Globus pallidus (tissue), 1 donor: ENCODE measurements at regions not wholly inside any gene's neighbourhood (a gene's known extent, or its start where the extent isn't known, plus 50 kb on each side); places are given as distances from the start of the nearest gene placed in this dataset.

Experiments used
- DNase-seq: peaks from one replicate; pipeline ENCODE4 v3.0.0-alpha.2; 2015; ENCODE audit warnings: low spot score

DNA sequence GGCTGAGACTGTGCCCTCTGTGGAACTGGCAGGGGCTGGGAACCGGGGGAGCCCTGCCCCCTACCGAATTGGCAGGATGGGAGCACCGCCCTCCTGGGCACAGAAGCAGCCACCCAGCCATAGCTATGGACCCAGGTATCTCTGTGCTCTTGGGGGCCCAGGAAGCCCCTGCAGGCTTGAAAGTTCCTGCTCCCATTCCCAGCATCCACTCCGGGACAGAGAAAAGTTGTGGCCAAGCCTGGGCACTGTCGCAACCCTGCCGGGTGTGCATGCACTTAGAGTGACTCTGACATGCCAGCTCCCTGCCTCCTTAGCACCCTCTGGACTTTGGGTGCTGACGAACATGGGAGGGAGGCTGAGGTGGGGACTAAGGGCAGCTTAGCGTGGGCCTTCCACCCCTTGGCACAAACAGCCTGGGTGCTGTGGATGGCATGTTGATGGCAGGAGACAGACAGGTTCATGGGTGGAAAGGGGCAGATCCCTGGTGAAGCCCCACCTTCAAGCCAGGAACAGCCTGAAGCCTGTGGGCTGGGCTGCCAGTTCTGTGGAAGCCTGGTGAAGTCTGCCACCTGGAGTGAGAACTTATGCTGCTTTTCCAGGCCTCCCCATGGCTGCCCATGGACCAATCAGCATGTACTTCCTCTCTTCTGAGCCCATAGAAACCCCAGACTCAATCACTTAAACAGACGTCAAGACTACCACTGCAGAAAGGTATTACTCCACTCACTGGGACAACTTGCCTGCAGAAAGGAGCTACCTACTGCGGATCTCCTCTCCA is 279.0 kb downstream of the ATXN7L3B start:
- DNase-seq, result no peak

DNA sequence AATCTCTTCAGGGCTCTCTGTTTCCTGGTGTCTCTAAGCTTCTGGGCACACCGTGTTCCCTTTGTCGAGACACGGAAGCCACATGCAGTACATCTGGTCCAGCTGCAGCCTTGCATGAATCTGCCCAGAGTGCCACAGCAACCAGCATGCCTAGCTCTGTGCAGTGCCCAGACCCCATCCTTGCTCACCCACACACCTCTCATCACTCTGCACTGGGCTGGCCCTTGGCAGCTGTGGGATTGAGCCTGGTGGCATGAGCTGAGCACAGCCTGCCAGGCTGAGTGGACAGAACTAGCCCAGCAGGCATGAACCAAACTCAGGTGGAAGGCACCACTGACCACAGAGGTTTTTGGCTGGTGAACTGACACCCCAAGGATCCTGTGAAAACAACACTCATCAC is 279.9 kb downstream of the ATXN7L3B start:
- DNase-seq, result no peak

DNA sequence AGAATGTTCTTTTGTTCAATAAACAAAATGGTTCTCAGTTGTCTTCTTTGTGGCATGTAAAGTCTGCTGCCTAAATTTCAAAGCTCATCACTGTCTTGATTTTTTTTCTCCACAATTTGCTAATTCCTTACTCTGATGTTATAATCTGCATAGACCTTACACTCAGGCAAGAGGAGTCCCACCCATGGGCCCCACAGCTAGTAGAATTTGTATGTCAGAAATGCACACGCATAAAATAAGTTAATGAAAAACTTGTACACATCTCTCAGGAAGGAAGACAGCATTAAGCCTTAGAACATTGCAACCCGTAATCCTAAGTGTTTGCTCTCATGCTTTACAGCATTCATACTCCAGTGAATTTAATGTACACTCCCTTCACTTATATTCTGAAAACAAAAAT is 280.8 kb downstream of the ATXN7L3B start:
- DNase-seq, result no peak

DNA sequence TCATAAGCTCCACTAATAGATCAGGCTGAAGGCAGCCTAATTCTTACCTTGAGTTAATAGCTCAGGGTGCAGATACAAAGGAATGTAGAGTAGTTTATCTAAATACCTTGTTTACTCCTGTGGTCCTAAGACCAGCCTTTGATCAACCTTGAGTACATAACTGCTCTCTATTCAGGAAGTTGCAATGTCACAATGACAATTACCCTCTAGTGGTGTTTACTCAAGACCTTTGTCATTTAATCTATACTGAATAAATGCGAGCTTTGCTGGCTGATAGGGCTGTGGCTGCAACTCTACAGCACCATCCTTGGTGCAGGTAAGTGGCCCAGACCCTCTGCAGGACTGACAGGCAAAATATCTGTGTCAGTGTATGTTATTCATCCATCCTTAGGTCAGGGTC is 282.7 kb downstream of the ATXN7L3B start:
- no peak for DNase-seq

DNA sequence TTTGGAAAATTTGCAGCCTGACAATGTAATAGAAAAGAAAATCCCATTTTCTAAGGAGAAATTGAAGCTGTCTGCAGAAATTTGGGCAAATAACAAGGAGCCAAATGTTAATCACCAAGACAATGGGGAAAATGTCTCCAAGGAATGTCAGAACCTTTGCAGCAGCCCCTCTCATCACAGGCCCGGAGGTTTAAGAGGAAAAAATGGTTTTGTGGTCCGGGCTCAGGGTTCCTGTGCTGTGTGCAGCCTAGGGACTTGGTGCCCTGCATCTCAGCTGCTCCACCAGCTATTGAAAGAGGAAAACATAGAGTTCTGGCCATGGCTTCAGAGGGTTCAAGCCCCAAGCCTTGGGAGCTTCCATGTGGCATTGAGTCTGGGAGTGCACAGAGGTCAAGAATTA is 298.9 kb downstream of the ATXN7L3B start:
- DNase-seq, result no peak

DNA sequence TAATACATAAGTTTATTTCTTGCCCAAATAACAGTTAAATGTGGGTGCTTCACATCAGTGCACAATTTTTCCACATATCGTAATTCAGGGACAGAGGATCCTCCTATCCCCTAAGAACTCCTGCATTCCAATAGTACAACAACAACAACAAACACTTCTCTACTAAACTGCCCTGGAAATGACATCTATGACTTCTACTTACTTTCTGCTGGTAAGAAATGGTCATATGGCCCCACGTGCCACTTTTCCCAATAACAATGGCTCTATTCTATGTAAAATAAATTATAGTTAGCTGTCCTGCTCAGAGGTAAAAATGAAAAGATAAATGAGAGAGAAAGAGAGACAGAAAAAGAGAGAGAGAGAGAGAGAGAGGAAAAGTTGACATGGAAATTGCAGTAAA is 308.5 kb downstream of the ATXN7L3B start:
- DNase-seq, result no peak

DNA sequence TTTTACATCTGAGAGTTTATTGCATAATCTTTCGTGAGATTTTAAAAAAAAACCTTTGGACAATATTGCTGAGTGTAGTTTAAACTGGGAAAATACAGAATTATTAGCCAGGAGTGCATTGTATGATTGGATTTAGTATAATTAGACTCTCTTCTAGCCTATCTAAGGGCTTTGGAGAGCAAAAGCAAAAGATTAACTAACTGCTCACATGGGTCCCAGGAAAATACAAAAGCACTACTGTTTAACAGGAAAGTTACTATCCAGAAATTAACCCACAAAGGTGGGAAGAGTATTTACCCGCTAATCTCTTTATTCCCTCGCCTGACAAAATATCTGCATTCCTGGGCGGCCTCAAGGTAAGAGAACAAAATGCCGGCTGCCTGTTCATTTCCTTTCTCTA is 309.5 kb downstream of the ATXN7L3B start:
- no peak for DNase-seq

DNA sequence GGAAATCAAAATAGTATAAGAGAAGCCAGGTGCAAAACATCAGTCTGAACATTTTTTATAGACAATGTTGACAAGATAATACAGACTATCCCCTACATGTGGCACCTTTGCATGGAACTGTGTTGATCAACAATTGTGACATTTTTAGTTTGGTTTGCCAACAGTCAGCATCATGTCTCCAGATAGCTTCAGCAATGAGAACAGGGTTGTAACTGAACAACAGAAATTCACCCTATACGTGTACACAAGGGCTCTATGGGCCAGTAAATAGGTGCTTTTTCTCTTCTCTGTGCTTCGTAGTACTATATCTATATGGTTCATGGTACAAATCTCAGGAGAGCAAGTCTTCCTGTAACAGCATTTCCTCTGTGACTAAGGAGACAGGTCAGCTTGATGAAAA is 310.4 kb downstream of the ATXN7L3B start:
- DNase-seq, result no peak

DNA sequence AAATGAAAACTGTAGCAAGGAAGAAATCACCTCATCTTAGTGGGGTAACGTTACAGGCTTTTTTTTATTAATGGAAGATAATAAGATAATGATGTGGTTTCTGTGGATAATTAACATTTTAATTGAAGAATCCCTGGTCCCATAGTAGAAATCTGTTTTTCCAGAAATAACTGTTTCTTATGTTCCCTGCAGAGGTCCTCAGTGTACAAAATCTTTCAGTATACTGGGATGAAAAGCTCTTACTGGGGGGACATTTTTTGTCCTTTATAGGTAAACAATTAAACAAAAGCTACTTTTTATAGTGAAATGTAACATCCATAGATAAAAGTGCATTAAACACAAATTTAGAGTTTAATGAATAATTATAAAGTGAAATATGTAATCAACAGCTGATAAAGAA is 312.2 kb downstream of the ATXN7L3B start:
- no peak for DNase-seq

DNA sequence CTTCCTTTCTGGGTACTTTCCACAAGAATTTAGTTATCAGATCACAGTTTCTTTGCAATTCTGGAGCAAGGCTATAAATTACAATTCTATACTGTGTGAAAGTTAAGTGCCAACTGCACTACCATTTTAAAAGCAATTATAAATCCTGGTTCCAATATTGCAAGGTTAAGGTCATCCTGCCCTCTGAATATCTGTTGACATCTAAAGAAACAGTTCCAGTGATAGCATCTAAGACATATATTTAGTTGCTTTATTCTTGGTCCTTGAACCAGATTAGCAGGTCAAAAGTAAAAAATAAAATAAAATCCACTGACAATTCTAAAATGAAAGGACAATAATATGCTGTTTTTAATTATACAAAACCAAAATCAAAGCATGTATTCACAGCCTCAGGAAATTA is 334.2 kb downstream of the ATXN7L3B start:
- no peak for DNase-seq

DNA sequence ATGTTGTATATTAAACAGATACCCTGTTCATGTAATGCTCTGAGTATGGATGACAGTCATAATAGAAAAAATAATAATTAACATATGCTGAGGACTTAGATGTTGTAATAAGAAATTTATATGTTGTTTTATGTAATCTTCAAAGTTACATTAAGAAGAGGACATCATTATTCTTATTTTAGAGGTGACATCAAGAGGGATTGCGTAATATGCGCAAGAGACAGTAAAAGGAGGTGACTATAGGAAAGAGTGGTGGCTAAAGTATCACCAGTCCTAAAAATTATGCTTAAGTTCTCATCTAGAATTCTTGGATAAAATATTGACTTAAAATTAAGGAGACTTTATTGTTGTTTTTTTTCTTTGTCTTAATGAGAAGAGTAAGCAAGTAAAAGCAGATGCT is 323.9 kb downstream of the KCNC2 start:
- DNase-seq, result no peak

DNA sequence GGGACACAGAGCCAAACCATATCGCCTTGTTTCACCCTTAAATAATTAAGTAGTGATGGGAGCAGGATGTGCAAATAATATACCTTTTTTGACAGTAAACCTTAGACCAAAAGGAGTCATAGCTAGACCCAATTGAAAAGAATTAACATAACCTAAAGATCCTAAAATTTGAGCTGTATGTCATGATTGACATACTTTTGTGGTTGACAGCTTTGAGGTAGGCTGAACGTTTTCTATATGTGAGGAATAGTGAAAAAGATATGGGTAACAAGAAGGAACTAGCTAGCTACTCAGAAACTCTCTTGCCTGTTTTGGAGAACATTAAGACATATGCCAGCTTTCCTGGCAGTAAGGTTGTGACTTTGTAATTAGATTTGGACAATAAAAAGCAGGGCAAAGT is 320.6 kb downstream of the KCNC2 start:
- no peak for DNase-seq

DNA sequence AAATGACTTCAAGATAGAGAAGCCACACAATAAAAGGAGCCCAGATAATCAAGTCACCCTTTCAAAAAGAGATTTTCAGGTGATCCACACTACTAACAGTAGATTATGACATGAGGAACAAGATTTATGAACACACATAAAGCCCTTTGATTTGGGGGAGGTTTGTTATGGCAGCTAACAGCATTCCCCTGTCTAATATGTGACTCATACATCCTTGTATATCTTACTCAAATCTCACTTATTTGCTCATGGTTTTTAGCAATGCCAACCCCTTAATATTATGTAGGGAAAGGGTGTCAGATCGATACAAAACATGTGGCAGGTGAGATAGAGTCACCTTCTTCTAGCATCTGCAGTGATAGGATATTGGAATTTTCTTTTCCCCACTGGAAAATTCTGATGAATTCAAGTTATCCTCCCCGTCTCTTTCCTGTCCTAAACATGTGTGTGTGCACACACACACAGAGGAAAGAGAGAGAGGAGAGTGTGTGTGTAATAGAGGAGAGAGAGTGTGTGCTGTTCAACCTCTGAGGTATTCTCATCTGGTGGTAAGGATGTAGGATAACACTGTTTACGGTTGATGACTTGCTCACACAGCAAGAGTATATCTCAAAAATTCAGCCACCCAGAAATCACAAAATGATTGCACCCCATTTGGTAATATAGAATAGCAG is 319.9 kb downstream of the KCNC2 start:
- DNase-seq, result no peak

DNA sequence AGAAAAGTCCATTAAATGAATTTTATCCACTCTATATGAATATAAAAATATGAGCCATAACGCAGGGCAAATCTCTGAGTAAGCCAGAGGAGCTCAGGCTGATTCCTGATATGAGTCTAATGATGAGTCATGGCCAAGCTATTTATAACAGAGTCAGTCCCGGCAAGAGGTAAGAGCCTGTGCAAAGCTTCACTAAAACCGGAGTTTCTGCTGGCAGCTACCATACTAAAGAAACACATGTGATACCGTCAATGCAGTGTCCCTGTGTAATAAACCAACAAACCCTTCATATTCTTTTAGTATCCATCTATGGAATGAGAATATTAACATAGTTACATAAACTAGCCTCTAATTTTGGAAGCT is 319.4 kb downstream of the KCNC2 start:
- no peak for DNase-seq

DNA sequence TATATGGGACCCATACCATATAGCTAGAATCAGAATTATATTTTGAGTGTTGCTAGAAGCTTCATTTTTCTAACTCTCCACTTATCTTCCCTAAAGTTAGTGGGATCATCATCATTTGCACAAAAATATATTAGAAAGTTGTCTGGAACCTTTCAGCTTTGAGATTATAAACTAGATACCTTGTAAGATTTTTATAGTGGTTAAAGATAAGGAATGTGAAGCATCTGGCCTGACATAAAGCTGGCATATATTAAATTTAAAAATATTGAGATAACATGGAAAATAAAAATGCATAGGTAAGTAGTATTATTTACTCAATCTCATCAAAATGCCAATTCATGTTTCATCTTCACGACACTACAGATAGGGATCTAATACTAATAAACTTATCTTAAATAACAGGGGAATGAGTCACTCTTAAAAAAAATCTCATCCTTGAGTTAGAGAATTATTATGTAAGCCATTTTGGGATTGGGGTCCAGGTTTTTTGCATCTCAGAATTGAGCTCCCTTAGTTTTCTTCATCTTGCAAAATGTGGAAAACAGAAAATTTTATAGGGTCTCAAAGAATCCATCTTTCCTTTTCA is 318.5 kb downstream of the KCNC2 start:
- DNase-seq, result no peak

DNA sequence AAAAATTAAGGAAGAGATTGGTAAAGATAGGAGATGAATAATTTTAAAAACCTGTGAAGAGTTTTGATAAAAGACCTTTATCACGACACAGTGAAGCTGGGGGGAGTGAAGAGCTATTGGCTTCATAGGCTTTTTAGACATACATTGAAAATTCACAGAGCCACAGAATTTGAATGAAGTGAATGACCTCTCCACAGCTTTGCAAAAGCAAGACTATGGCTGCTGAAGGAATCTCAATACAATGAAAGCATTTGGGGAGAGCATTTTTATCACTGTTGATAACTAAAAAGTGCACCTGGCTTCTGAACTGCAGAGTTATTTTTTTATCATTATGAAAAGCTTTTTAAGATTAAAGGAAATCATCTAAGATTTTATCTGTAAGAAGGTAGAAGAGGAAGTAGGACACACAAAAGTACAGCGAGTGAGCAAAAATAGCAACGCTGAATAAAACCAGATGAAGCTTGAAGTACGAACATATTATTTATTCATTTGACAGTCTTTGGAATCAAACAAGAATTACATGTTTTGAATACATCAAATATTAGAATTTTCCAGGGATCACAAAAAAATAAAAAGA is 317.5 kb downstream of the KCNC2 start:
- DNase-seq, result no peak

DNA sequence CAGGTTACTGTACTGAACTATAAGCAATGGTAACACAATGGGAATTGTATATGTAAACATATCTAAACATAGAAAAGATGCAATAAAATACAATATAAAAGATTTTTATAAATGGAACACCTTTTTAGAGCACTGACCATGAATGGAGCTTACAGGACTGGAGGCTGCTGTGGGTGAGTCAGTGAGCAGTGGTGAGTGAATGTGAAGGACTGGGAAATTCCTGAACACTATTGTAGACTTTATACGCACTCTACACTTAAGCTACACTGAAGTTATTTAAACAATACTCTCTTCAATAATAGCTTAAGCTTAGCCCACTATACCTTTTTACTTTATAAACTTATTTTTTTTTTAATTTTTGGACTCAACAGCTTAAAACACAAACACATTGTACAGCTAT is 313.5 kb downstream of the KCNC2 start:
- no peak for DNase-seq

DNA sequence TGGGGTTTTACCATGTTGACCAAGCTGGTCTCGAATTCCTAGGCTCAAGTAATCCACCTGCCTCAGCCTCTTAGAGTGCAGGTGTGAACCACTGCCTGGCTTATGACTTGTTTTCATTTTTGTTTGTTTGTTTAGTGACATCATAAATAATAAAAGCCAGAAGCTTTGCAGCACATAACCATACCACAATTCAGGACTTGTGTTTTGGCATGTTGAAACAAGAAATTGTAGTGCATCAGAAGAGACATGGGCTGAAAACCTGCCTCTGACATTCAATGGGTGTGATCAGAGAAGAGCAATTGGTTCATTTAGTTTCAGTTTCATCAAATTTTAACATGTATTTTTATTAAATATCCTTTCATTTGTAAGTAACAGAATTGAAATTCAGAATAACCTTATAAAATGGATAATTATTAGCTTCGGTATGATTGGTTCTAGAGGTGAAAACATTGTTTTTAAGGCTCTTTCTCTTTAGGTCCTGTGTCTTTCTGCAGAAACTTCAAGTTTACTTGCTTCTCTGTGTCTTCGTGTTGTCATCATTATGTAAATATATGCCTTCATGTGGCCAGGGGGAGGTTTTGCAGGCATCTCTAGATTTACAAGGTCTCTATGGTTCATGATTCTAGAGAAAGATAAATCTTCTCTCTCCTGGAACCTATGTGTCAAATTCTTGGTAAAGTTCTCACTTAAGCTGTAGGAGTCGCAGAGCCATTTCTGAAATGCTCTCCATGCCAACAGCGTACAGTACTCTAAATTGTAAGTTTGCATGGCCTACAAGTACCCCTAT is 312.0 kb downstream of the KCNC2 start:
- no peak for DNase-seq

DNA sequence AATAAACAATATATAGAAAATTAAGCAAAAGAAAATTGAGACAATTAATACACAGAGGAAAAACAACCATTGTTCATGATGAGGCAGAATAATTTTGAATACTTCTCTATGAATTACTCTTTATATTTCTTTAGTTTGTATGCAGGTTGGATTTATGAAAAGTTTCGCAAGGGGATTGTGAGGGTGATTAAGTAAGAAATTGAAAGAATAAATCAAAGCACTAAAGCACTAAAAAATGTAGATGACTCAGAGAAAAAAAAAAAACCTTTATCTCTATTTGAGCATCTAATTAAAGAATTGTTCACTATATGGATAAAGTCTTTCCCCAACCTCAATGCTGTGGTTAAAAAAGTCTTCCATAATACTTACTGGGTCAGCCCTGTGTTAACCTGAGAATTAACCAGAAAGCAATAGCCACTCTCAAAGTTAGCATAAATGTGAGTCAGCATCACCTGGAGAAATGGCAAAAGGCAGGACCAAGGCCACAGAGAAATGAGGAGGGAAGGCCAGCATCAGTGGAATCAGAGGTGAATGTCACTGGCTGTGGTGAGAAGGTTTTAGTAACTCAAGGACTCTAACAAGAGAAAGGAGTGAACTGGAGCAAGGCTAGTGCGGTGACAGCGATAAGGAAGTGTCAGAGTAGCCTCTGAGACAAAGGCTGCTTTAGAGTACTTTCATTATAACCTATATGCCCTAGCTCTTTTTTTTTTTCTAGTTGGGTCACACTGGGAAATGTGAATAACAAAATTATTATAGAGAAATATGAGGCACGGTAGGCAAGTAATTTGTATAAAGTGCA is 310.4 kb downstream of the KCNC2 start:
- DNase-seq, result no peak

DNA sequence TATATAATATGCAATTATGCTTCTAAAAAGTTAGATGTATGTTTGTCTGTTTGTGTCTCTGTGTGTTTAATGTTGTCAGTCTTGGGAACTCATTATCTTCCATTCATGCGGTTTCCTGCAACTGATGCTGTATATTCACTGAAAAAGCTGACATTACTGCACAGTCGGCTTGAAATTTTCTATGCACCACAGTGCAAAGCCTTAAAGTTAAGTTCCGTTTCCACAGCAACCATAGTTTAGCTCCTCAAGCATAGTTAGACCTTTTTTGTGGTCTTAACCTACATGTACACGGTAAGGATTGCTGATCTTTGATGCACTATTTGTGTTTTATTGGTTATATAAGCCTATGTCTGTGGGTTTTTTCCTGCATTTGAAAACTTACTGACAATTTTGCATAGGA is 309.4 kb downstream of the KCNC2 start:
- DNase-seq, result no peak

DNA sequence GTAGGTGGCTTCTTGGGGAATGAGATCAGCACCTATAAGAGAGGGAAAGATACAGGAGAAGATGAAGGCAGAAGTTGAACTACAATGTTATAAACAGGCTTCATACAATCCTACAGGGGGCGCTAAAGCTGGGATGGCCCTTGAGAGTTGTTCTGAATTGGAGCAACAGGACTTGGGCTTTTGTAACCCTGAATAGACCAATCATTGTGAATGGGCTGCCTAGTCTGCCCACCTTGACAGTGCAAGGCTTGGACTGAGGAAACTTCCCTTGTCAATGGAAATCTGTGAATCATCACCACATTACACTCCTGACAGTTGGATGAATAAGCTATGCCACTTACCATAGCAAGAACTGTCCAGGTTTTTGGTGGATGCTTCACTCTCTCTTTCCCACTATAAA is 306.1 kb downstream of the KCNC2 start:
- no peak for DNase-seq

DNA sequence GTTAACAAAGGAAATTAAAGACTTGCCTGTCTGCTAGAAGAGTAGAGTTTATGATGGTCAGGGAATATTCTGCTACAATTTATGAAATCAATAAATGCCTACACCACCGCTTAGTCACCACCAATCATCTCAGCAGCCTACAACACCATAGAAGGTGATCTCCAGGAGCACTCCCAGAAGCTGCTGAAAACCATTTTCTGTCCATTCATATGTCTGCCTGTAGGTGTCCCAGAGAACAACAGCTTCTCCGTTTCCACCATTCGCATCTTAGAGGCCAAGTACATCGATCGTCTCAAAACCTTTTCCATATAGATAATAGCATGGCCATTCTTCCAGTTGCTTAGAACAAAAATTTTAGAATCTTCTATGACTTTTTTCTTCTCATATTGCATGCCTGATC is 303.4 kb downstream of the KCNC2 start:
- DNase-seq, result no peak
